ENCODE measurements at regions not wholly inside any gene's neighbourhood (a gene's known extent, or its start where the extent isn't known, plus 50 kb on each side); places are given as distances from the start of the nearest gene placed in this dataset.

DNA sequence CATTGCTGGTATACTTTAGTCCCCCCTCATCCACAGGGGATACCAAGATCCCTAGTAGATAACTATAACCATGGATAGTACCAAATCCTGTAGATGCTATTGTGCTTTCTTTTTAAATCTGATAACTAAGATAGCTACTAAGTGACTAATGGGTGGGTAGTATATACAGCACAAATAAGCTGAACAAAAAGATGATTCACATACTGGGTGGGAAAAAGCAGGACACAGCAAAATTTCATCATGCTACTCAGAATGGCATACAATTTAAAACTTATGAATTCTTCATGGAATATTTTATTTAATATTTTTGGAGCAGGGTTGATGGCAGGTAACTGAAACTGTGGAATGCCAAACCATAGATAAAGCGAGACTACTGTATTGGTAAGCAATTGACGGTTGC lies 161.6 kb downstream of the IL15 start:
- intact Hi-C loops (cut with DNase I): no loop called here
- Histone ChIP-seq H3K27me3 (no peaks in the 10 kb centered on the region), H3K36me3 (no peaks in the 10 kb centered on the region), H3K4me1 (no peaks in the 10 kb centered on the region), H3K9me3 (no peaks in the 10 kb centered on the region), H3K4me3 (no peak overlapping the region), H3K27ac (no peak overlapping the region)
- TF ChIP-seq POLR2AphosphoS5 (IDR thresholded peaks at IDR 0.05; ENCODE audit: insufficient read depth in 1 of 2, low read depth in 1 of 2) (no peak), POLR2A (IDR thresholded peaks at IDR 0.05) (no peak)
- TF ChIP-seq, protein P1, sequence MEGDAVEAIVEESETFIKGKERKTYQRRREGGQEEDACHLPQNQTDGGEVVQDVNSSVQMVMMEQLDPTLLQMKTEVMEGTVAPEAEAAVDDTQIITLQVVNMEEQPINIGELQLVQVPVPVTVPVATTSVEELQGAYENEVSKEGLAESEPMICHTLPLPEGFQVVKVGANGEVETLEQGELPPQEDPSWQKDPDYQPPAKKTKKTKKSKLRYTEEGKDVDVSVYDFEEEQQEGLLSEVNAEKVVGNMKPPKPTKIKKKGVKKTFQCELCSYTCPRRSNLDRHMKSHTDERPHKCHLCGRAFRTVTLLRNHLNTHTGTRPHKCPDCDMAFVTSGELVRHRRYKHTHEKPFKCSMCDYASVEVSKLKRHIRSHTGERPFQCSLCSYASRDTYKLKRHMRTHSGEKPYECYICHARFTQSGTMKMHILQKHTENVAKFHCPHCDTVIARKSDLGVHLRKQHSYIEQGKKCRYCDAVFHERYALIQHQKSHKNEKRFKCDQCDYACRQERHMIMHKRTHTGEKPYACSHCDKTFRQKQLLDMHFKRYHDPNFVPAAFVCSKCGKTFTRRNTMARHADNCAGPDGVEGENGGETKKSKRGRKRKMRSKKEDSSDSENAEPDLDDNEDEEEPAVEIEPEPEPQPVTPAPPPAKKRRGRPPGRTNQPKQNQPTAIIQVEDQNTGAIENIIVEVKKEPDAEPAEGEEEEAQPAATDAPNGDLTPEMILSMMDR (IDR thresholded peaks at IDR 0.05): no peak
- DNase-seq (ENCODE audit: extremely low spot score in 2 of 2): no peak

GRCh38 chr4:141801558-141801957 lies 165.2 kb downstream of the IL15 start:
- H3K27me3 ChIP-seq: no peaks in the 10 kb centered on the region
- H3K4me1 ChIP-seq: no peaks in the 10 kb centered on the region
- no peak overlapping the region for H3K4me3 ChIP-seq
- intact Hi-C loops (cut with DNase I): no loop called here
- DNase-seq (ENCODE audit: extremely low spot score in 2 of 2): no peak
- no peaks in the 10 kb centered on the region for H3K9me3 ChIP-seq
- no peak overlapping the region for H3K27ac ChIP-seq
- TF ChIP-seq POLR2AphosphoS5 (IDR thresholded peaks at IDR 0.05; ENCODE audit: insufficient read depth in 1 of 2, low read depth in 1 of 2): no peak
- TF ChIP-seq POLR2A (IDR thresholded peaks at IDR 0.05): no peak
- TF ChIP-seq, protein P1 (IDR thresholded peaks at IDR 0.05): no peak
- no peaks in the 10 kb centered on the region for H3K36me3 ChIP-seq

- H3K27me3 ChIP-seq: no peaks in the 10 kb centered on the region
- intact Hi-C loops (cut with DNase I): no loop called here
- no peak overlapping the region for H3K27ac ChIP-seq
- H3K4me1 ChIP-seq: no peaks in the 10 kb centered on the region
- H3K9me3 ChIP-seq: no peaks in the 10 kb centered on the region
- H3K4me3 ChIP-seq: no peak overlapping the region
- no peak for DNase-seq (ENCODE audit: extremely low spot score in 2 of 2)
- TF ChIP-seq POLR2AphosphoS5 (IDR thresholded peaks at IDR 0.05; ENCODE audit: insufficient read depth in 1 of 2, low read depth in 1 of 2): no peak
- TF ChIP-seq, protein P1 (IDR thresholded peaks at IDR 0.05): no peak
- TF ChIP-seq POLR2A (IDR thresholded peaks at IDR 0.05): no peak
- H3K36me3 ChIP-seq: no peaks in the 10 kb centered on the region
These were observed 165.9 kb downstream of the IL15 start for GRCh38 chr4:141802333-141802732.

DNA sequence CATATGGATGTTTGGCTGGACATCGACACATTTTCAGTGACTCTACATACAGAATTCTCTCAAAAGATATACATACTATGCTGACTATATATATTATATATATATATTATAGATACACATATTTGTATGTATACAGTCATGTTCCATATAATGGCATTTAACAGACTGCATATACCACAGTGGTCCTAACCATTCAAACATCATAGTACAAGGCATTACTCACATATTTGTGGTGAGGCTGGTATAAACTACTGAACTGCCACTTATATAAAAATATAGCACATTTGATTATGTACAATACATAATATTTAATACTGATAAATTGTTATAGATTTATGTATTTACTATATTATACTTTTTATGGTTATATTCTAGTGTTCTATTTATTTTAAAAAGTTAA lies 168.5 kb downstream of the IL15 start:
- DNase-seq (ENCODE audit: extremely low spot score in 2 of 2): no peak
- no peaks in the 10 kb centered on the region for H3K27me3 ChIP-seq
- intact Hi-C loops (cut with DNase I): no loop called here
- no peaks in the 10 kb centered on the region for H3K36me3 ChIP-seq
- H3K9me3 ChIP-seq: no peaks in the 10 kb centered on the region
- H3K4me1 ChIP-seq: no peaks in the 10 kb centered on the region
- TF ChIP-seq POLR2AphosphoS5 (IDR thresholded peaks at IDR 0.05; ENCODE audit: insufficient read depth in 1 of 2, low read depth in 1 of 2) (no peak), POLR2A (IDR thresholded peaks at IDR 0.05) (no peak)
- TF ChIP-seq, protein P1 (IDR thresholded peaks at IDR 0.05): no peak
- H3K4me3 ChIP-seq: no peak overlapping the region
- no peak overlapping the region for H3K27ac ChIP-seq

DNA sequence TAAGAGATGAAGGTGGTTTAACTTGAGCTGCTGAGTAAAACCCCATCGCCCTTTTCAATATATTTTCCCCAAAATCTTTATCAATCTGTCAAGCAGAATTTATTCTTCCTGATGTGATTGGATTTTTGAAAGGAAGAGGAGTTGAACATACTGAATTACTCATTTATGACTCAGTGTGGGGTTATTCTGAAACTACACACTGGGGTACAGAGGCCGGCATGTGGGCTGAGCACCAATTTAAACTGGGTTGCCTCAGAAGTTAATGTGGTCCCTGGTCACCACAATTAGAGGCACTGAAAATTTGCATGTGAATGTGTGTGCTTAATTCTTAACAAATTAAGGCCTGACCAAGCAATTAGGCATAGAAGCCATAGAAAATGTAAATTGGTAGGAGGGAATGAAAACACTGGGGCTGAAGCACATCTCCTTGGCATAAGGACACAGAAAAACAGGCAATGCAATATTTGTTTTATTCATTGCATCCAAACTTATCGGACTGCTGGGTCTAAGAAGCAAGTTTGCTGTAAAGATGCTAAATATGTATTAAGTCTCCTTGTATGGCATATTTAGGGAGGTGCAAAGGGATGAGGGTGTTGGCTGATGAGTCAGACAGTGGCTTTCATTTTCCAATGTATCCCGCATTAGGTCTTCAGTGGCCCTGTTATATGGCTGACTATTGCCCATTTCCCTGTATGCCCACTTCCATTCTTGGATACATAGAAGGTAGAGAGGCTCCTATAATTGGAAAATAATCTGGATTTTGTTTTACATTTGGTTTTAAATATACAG lies 170.9 kb downstream of the IL15 start:
- TF ChIP-seq POLR2A (IDR thresholded peaks at IDR 0.05): no peak
- TF ChIP-seq POLR2AphosphoS5 (IDR thresholded peaks at IDR 0.05; ENCODE audit: insufficient read depth in 1 of 2, low read depth in 1 of 2): no peak
- TF ChIP-seq, protein P1 (IDR thresholded peaks at IDR 0.05): no peak
- DNase-seq (ENCODE audit: extremely low spot score in 2 of 2): no peak
- Histone ChIP-seq H3K36me3 (no peaks in the 10 kb centered on the region), H3K9me3 (no peaks in the 10 kb centered on the region), H3K27me3 (no peaks in the 10 kb centered on the region), H3K27ac (no peak overlapping the region), H3K4me3 (no peak overlapping the region), H3K4me1 (no peaks in the 10 kb centered on the region)
- intact Hi-C loops (cut with DNase I): no loop called here

All from vagina (tissue), 2 donors.